Amniotic stem cell (primary cell): ENCODE measurements at regions not wholly inside any gene's neighbourhood (a gene's known extent, or its start where the extent isn't known, plus 50 kb on each side); places are given as distances from the start of the nearest gene placed in this dataset.
"Not testable (repeated sequence)": the region's sequence is repeated elsewhere in the genome, so short reads cannot be mapped to it uniquely, and the experiment has no call there.

Experiments used
- DNase-seq: peaks from one replicate; lab custom pipeline; 2025; lab: John Stamatoyannopoulos, UW

GRCh38 chr15:58361273-58361759 lies 70.5 kb upstream of the LIPC start:
- peak; percentile 29 for DNase-seq

GRCh38 chr15:58362262-58362922 lies 69.4 kb upstream of the LIPC start:
- no peak for DNase-seq

GRCh38 chr15:58363118-58363517 lies 68.7 kb upstream of the LIPC start:
- DNase-seq = not testable (repeated sequence)

GRCh38 chr15:58363673-58364072 lies 68.1 kb upstream of the LIPC start:
- not testable (repeated sequence) for DNase-seq

GRCh38 chr15:58365098-58365497 lies 66.7 kb upstream of the LIPC start:
- DNase-seq = not testable (repeated sequence)

- DNase-seq = no peak
Measured at GRCh38 chr15:58369261-58369701, 62.5 kb upstream of the LIPC start.

- DNase-seq = no peak
Measured at GRCh38 chr15:58369956-58370355, 61.8 kb upstream of the LIPC start.

GRCh38 chr15:58374147-58374546 lies 57.6 kb upstream of the LIPC start:
- DNase-seq = no peak

- no peak for DNase-seq
Measured at GRCh38 chr15:58377193-58377592, 54.6 kb upstream of the LIPC start.

- no peak for DNase-seq
Measured at GRCh38 chr15:58378241-58379085, 53.3 kb upstream of the LIPC start.

GRCh38 chr15:58379454-58379853 lies 52.3 kb upstream of the LIPC start:
- not testable (repeated sequence) for DNase-seq

- DNase-seq = no peak
Measured at GRCh38 chr15:58380280-58380945, 51.4 kb upstream of the LIPC start.

GRCh38 chr15:58381697-58382096 lies 50.1 kb upstream of the LIPC start:
- no peak for DNase-seq
